ENCODE measurements at regions not wholly inside any gene's neighbourhood (a gene's known extent, or its start where the extent isn't known, plus 50 kb on each side); places are given as distances from the start of the nearest gene placed in this dataset.

DNA sequence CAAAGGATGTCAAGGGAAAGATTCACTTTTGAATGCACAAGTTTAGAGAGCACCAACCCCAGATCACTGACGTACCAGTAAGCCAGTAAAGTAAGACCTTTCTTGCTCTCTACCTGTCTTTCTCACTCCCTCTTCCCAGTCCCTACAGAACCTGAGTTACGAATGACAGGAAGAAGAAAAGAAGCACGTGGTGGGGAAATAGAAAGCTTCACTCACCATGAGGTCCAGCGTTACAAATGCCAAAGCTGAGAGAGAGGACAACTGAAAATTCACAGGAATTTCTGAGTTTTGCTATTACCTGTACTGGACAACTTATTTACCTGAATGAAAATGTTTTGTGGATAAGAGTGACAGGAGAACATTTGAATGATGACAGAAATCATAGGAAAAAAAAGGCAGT, 133.2 kb upstream of the GBE1 start:
- TF ChIP-seq ZC3H10 (CRISPR knock-in tag; IDR thresholded peaks at IDR 0.05) (no peak), ZFP3 (CRISPR knock-in tag; IDR thresholded peaks at IDR 0.05) (no peak), RARB (CRISPR knock-in tag; IDR thresholded peaks at IDR 0.05) (no peak), ZFP30 (CRISPR knock-in tag; IDR thresholded peaks at IDR 0.05) (no peak), PPARA (CRISPR knock-in tag; IDR thresholded peaks at IDR 0.05; ENCODE audit: borderline replicate concordance) (no peak), CSDC2 (CRISPR knock-in tag; IDR thresholded peaks at IDR 0.05) (no peak)
- TF ChIP-seq, protein P1, sequence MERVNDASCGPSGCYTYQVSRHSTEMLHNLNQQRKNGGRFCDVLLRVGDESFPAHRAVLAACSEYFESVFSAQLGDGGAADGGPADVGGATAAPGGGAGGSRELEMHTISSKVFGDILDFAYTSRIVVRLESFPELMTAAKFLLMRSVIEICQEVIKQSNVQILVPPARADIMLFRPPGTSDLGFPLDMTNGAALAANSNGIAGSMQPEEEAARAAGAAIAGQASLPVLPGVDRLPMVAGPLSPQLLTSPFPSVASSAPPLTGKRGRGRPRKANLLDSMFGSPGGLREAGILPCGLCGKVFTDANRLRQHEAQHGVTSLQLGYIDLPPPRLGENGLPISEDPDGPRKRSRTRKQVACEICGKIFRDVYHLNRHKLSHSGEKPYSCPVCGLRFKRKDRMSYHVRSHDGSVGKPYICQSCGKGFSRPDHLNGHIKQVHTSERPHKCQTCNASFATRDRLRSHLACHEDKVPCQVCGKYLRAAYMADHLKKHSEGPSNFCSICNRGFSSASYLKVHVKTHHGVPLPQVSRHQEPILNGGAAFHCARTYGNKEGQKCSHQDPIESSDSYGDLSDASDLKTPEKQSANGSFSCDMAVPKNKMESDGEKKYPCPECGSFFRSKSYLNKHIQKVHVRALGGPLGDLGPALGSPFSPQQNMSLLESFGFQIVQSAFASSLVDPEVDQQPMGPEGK (CRISPR knock-in tag; IDR thresholded peaks at IDR 0.05; ENCODE audit: borderline replicate concordance) = no peak
- TF ChIP-seq, protein P2, sequence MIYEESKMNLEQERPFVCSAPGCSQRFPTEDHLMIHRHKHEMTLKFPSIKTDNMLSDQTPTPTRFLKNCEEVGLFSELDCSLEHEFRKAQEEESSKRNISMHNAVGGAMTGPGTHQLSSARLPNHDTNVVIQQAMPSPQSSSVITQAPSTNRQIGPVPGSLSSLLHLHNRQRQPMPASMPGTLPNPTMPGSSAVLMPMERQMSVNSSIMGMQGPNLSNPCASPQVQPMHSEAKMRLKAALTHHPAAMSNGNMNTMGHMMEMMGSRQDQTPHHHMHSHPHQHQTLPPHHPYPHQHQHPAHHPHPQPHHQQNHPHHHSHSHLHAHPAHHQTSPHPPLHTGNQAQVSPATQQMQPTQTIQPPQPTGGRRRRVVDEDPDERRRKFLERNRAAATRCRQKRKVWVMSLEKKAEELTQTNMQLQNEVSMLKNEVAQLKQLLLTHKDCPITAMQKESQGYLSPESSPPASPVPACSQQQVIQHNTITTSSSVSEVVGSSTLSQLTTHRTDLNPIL (CRISPR knock-in tag; IDR thresholded peaks at IDR 0.05; ENCODE audit: low read depth) = no peak
